NCI-H187 (cell line): ENCODE measurements at regions not wholly inside any gene's neighbourhood (a gene's known extent, or its start where the extent isn't known, plus 50 kb on each side); places are given as distances from the start of the nearest gene placed in this dataset.

Experiments used
- DNase-seq, 2 experiments: peaks; one replicate each; lab custom pipeline; 2025; lab: John Stamatoyannopoulos, UW

GRCh38 chr1:175894581-175894980, 151.2 kb upstream of the TNR start:
- DNase-seq: no peak

GRCh38 chr1:175893192-175893591, 149.8 kb upstream of the TNR start:
- no peak for DNase-seq

DNA sequence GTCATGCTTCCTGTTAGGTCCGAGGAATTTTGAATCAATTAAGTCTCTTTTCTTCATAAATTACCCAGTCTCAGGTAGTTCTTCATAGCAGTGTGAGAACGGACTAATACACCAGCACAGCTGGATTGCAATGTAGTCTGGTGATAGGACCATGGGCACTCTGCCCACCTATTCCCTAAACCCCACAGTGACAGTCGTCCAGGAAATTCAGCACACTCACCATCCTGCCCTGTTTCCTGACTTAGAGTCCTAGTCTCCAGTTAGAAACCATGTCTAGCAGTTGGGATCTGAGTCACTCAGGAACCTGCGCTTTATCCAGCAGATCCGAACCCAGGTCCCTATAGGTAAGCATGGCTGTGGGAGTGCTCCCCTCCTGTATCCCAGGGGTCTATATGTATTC, 149.3 kb upstream of the TNR start:
- no peak for DNase-seq

DNA sequence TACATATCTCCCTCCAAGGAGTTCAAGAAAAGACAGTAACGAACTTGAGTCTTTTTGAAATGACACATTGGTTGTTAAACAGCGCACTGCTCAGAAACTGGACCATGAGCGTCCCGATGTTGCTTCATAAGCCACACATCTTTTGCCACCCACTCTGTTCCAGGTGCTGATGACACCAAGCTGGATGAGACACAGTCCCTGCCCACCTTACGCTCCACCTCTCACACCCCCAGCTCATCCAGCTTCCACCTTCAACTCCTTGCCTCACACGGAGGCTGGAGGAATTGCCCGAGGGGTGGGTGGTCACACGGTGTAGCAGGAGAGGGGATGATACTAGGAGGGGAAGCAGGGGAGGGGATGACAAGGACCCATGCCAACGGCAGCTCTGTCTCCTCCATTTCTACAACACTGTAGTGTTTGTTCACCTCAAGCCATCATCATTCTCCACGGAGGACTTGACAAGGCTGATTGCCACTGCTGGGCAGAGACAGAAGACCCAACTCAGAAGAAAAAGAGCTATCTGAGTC, 148.5 kb upstream of the TNR start:
- no peak for DNase-seq

GRCh38 chr1:175890958-175891357, 147.6 kb upstream of the TNR start:
- no peak for DNase-seq

- no peak for DNase-seq
Observed at GRCh38 chr1:175889848-175890247, 146.5 kb upstream of the TNR start.

GRCh38 chr1:175888996-175889395, 145.6 kb upstream of the TNR start:
- DNase-seq: no peak

DNA sequence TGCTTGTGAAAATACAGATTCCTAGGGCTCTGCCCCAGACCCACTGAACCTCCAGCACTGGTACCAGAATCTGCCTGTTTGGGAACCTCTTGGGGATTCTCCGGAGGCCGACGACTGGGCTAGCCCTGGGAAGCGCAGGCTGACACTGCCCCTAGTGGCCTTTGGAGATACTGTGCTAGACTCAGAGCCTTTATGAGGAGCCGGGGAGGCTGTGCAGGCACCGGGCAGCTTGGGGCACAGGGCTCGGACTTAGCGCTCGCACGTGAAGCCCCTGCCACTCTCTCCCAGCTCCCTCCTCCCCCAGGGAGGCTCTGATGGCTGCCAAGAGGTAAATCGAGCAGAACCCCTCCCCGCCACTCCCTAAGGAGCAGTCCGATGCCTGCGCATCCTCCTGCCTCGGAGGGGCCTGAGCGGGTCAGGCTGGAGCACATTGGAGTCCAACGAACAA, 144.6 kb upstream of the TNR start:
- peak; percentile 45 to 47 for DNase-seq

- DNase-seq: no peak
Observed at GRCh38 chr1:175887521-175887920, 144.1 kb upstream of the TNR start.

DNA sequence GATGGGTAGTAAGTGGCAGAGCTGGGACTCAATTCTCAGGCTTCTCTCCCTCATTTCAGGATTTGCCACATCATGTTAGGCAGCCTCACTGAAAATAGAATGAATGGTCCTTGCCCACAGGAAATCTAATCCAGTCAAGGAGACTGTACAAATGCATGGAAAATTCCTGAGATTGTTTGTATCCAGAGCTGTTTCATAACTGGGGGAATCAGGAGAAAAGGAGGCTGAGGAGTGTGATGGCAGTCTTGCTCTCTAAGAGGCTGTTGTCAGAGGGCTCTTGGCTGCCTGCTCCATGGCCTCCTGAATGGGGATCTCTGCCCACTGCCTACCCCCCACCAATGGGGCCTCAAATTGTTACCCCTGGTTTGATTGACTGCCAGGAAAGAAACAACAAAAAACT, 141.9 kb upstream of the TNR start:
- no peak for DNase-seq

- no peak for DNase-seq
Observed at GRCh38 chr1:175884369-175884768, 141.0 kb upstream of the TNR start.

GRCh38 chr1:175882192-175882591, 138.8 kb upstream of the TNR start:
- no peak for DNase-seq

DNA sequence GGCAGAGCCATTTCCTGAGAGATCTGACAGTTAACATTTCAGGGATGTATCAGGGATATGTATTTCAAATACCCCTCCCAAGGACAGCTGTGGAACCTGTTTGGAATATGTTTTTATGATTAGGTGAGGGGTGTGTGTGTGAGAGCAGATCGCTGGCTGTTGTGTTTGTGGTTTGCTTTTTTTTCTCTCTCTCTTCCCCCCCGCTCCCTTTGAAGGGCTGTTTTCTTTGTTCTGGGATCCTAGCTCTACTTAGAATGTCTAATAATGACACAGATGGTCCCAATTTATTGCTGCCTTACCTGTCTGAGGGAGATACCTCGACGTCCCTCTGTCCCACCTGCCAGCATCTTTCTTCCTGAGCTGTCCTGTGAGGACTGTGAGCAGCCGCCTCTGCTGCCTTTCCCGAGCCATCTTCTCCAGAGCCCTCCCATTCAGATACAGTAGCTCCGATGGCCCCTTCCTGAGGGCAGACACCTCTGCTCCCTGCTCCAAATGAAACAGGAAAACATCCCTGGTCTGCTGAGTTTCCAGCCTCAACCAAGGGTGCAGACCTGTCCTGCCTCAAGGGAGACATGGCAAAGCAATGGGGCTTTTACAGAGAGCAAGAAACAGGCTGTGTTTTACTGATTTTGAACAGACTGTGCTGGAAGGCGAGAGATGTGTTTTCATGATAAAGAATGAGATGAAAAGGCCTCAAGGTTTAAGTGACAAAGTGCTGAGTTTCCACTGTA, 138.0 kb upstream of the TNR start:
- peak in 1 of 2 experiments; percentile 78 for DNase-seq

GRCh38 chr1:175878775-175879174, 135.4 kb upstream of the TNR start:
- no peak for DNase-seq

GRCh38 chr1:175877939-175878737, 134.7 kb upstream of the TNR start:
- no peak for DNase-seq

- no peak for DNase-seq
Observed at GRCh38 chr1:175875556-175875955, 132.2 kb upstream of the TNR start.

GRCh38 chr1:175874081-175874480, 130.7 kb upstream of the TNR start:
- no peak for DNase-seq

- no peak for DNase-seq
Observed at GRCh38 chr1:175873290-175873935, 130.0 kb upstream of the TNR start.

DNA sequence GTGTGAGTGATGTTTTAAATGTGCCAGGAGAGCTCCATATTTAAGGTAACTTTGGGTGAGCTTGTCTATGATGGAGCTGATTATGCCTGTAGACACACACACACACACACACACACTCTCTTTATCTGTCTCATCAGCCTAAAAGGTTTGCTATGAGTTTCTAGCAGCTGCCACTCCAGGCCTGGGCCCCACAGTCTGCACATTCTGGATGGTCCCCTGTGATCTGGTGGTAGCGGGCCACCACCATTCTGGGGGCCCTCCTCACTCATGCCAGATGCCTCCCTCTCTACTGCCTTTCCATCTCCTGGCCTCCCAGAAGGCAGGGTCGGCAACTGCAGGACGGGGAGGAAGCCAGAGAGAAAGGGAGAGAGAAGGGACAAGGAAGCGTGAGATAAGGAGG, 129.2 kb upstream of the TNR start:
- no peak for DNase-seq

DNA sequence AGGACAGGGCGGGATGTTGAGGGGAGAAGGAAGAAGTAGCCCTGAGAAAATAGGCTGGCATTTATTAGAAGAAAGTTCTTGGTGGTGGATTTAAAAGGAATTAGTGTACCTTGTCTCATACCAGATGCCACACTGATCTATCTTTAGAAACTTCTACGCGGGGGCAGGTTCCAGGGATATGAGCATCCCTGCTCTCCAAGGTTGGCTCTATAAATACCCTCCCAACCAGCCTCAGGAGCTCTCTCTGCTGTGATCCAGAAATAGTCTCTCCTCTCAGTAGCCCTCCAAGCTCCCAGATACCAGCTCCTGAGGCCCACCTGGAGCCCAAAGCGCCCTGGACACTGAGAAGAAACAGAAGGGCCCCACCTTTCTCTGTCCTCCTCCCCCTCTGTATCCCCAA, 128.3 kb upstream of the TNR start:
- no peak for DNase-seq

DNA sequence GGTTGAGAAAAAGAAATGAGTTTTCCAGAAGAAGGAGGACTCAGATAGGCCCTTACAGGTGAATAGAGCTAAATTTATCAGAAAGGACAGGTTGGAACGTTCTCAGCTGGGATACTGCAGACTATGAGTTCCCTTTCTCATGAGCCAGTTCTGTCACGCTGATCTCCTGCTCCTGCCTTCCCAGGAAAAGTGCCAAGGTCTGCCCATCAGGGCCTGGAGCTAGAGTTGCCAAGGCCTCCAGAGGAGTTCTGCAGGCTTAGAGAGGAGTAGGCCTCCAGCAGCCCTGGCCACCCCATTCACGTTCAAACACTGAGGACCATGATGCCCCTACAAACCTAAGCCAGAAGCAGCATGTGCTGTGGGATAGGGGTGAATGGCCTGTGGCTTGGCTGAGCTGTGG, 126.8 kb upstream of the TNR start:
- no peak for DNase-seq

DNA sequence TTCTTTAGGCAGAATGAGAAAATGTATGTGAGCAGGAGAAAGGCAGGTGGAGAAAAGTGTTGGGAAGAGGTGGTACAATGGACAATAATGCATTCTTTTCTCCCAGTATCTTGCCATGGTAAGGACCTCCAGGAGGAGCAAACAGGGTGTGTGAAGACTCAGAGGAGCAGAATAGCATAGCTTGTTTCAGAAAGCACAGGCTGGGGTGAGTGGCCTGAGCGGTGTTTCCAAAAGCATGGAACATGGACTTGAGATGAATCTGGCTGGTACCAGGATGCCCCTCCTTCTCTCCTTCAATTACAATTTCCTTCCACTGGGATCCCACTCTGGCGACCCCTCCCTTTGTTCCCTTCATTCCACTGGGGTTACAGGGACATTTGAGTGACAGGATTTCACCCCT, 123.4 kb upstream of the TNR start:
- no peak for DNase-seq
